Activated CD4-positive, CD25-positive, alpha-beta regulatory T cell treated with anti-CD3 and anti-CD28 coated beads, Interleukin-2, amount 50 U/mL, for 24 hours (primary cell): ENCODE measurements at regions not wholly inside any gene's neighbourhood (a gene's known extent, or its start where the extent isn't known, plus 50 kb on each side); places are given as distances from the start of the nearest gene placed in this dataset.

ENCODE experiments used
- ATAC-seq, 2 donors: fragments of 150-1000 bp; cut with Tn5 transposase; one replicate each; pipeline ENCODE4 v1.10.0; 2021; ENCODE audit warnings: mild to moderate bottlenecking in 1 of 2, moderate library complexity in 1 of 2

GRCh38 chr7:94054130-94054529 is 50.0 kb upstream of the BET1 start:
- ATAC-seq = no peak

GRCh38 chr7:94055963-94056362 is 51.8 kb upstream of the BET1 start:
- no peak for ATAC-seq

GRCh38 chr7:94056796-94057207 is 52.6 kb upstream of the BET1 start:
- ATAC-seq = no peak

GRCh38 chr7:94057955-94058354 is 53.8 kb upstream of the BET1 start:
- no peak for ATAC-seq

GRCh38 chr7:94059746-94060145 is 55.6 kb upstream of the BET1 start:
- ATAC-seq = no peak

GRCh38 chr7:94060752-94061151 is 56.6 kb upstream of the BET1 start:
- ATAC-seq = no peak

- no peak for ATAC-seq
Measured at GRCh38 chr7:94061326-94061725, 57.2 kb upstream of the BET1 start.

GRCh38 chr7:94062372-94062771 is 58.2 kb upstream of the BET1 start:
- ATAC-seq = no peak

GRCh38 chr7:94064541-94065191 is 60.5 kb upstream of the BET1 start:
- ATAC-seq = no peak

GRCh38 chr7:94067047-94067446 is 62.9 kb upstream of the BET1 start:
- no peak for ATAC-seq

GRCh38 chr7:94067506-94067905 is 63.4 kb upstream of the BET1 start:
- ATAC-seq = no peak

- no peak for ATAC-seq
Measured at GRCh38 chr7:94069162-94069739, 65.1 kb upstream of the BET1 start.

- ATAC-seq = no peak
Measured at GRCh38 chr7:94080551-94080950, 76.4 kb upstream of the BET1 start.

GRCh38 chr7:94082126-94082525 is 78.0 kb upstream of the BET1 start:
- ATAC-seq = no peak

GRCh38 chr7:94087664-94088352 is 83.7 kb upstream of the BET1 start:
- ATAC-seq = peak; percentile 83 to 93

GRCh38 chr7:94088560-94088959 is 84.4 kb upstream of the BET1 start:
- peak in 1 of 2 donors; percentile 43 for ATAC-seq

- ATAC-seq = no peak
Measured at GRCh38 chr7:94089806-94090205, 85.7 kb upstream of the BET1 start.

GRCh38 chr7:94092980-94093379 is 88.8 kb upstream of the BET1 start:
- ATAC-seq = no peak

- ATAC-seq = no peak
Measured at GRCh38 chr7:94094298-94094697, 90.1 kb upstream of the BET1 start.

- ATAC-seq = no peak
Measured at GRCh38 chr7:94095316-94096009, 91.3 kb upstream of the BET1 start.

GRCh38 chr7:94099679-94100078 is 95.5 kb upstream of the BET1 start:
- ATAC-seq = no peak

- no peak for ATAC-seq
Measured at GRCh38 chr7:94100723-94101345, 96.7 kb upstream of the BET1 start.

GRCh38 chr7:94104301-94104700 is 100.1 kb upstream of the BET1 start:
- ATAC-seq = no peak
